GM18868 (cell line): ENCODE measurements at regions not wholly inside any gene's neighbourhood (a gene's known extent, or its start where the extent isn't known, plus 50 kb on each side); places are given as distances from the start of the nearest gene placed in this dataset.
"Not testable (repeated sequence)": the region's sequence is repeated elsewhere in the genome, so short reads cannot be mapped to it uniquely, and the experiment has no call there.

Source experiments
- ATAC-seq: cut with Tn5 transposase; IDR thresholded peaks from one replicate; pipeline ENCODE4 v1.9.1; 2021; ENCODE audit warnings: mild to moderate bottlenecking, moderate library complexity; ENCODE audit not compliant: unreplicated experiment

DNA sequence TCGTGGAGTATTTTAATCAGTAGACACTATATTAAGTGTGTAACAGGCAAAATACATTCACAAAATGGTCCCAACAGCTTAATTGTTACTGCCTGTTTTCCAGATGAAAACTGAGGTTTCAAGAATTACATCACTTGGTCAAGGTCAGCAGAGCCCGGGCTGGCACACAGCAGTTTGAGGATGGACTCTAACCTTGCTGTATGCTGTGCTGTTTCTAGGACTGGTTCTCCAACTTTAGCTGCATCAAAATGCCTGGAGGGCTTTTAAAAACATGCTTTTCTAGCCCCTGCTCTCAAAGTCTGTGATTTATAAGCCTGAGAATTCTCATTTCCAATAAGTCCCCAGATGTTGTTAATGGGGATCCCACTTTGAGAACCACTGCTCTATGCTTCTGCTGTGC, 247.1 kb upstream of the FZD8 start:
- ATAC-seq = no peak

- no peak for ATAC-seq
These were observed 246.3 kb upstream of the FZD8 start for GRCh38 chr10:35888400-35888799.

DNA sequence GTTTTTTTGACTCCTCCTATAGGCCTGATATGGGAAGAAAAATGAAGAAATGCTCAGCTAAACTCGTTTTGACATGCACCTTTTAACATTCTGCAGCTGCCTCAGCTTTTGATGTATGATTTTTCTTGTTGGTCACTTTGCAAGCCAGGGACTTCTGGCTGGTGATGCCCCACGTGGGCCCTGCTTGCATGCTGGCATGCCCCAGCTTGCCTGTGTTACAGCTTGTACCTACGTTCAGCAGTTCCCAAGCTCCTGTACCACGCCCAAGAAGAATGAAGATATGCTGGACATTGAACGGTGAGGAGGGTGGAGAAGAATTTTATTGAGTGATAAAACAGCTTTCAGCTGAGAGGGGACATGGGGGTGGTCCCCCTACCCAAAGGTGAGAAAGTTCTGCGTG, 245.6 kb upstream of the FZD8 start:
- no peak for ATAC-seq

DNA sequence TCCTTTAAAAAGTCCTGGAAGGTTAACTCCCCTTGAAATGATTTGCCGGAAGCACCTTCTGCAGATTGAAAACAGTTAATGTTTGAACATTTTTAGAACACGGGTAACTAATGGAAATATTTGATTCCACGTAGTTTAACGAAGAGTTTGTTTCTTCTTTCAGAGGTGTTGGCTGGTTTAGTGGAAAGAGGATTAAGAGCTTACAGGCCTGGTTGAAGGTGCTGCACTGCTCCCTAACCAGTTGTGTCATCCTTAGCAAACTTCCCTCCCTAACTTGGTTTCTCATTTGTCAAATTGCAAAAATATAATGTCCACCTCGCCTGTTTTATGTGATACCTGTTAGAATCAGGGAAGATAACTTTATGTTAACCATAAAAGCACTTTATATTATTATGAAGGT, 243.0 kb upstream of the FZD8 start:
- no peak for ATAC-seq

- no peak for ATAC-seq
These were observed 242.6 kb upstream of the FZD8 start for GRCh38 chr10:35884657-35885071.

DNA sequence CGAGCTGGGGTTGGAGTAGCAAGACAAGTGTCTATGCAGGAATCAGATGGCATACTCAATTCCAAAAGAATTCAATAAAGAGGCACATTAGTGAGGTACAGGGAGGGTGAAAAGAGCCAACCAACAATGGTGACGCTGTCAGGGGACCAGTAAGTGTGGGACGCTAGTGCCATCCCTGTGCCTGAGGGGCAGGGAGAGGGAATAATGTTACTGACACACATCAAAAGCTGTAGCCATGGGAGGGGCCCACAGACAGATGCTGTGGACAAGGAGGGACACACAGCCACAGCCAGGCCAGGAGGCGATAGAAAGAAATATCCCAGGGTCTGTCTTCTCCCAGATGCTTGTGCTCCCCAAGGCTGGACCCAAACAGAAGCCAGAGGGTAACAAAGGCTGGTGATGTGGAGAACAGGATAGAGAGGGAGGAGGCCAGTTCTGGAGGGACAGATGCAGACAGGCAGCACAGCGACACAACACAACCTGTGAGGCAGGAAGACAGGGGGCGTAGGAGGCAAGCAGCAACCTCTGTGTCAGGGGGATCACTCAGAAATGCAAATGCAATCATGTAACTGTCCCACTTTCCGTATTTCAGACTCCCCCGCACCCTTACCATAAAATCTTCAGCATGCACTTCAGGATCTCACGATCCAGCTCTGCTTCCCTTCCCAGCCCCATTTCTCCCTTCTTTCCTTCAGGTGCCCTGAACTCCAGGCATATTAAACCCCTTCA, 240.5 kb upstream of the FZD8 start:
- ATAC-seq = no peak

DNA sequence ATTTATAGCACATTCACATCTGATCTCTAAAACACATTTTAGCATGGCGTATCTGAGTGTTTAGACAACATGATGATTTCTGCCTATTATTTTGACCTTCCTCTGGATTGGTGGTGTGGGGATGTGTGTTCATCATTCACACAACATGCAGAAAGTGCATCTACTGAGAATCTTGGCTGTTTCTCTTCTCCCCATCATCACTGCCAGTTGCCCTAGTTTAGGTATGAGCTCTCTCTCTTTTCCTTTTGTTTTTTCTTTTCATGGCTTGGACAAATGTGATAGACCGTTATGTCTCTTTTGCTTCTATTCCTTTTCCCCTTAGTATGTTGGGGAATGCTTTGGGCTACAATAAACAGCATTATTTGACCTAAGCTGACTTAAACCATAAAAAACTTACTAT, 239.2 kb upstream of the FZD8 start:
- no peak for ATAC-seq

GRCh38 chr10:35876248-35876647, 234.2 kb upstream of the FZD8 start:
- no peak for ATAC-seq

DNA sequence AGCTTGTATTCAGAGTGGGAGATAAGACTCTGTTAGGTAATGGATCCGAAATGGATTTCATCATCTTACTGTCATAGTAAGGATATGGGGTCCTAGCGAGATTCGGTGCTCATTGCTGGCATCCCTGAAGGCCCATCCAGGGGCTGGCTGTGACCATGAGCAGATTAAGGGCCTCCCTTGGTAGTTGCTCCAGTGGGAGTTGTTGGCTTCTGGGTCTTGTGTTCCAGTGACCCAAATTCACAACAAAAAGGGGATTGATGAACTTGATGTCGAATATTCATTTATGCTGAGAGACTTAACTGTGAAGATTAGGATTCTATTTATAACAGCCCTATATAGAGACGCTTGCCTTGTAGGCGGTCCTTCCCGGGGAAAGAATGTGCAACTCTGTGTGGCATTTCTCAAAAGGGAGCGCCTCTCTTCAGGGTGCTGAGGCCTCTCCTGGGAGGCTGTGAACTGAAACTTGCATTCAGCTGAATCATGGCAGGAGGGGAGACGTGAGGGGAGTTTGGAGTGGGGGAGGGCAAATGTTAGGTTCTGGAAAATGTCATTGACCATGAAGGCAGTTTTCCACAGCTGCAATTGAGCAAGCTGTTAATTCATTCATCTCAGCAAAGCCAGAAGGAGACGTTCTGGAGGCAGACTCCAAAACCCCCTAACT, 233.1 kb upstream of the FZD8 start:
- no peak for ATAC-seq

DNA sequence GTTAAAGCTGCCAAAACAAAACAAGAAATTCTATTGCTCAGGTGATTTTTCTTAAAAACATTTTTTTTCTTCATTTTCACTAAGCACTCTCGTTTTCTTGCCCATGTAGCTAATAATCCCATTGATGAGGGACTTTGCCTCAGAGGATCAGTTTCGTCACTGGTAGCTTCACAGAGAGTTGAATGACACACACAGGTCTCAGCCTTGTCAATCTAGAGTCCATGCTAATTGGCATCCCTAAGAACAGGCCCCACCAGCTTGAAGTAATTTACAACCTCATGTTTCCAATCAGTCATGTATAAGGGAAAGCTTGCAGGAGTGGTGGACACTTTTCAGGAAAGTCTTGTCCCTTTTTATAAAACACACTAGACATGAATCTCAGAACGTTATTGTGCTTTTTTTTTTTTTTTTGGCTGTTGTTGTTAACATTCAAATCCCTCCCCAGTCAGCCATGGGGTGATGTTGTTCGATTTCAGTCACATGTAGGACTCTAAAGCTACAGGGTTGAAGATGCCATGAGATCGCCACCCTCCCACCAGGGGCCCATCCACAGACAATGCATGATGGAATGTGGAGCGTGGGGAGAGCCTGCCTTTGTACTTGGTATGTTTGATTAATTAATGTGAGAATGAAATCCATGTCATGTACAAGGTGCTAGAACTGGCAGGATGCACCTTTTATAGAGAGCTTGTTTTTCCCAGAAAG, 232.4 kb upstream of the FZD8 start:
- ATAC-seq = no peak

GRCh38 chr10:35872671-35873070, 230.6 kb upstream of the FZD8 start:
- ATAC-seq = no peak

- ATAC-seq = no peak
These were observed 228.7 kb upstream of the FZD8 start for GRCh38 chr10:35870665-35871310.

- ATAC-seq = not testable (repeated sequence)
These were observed 216.7 kb upstream of the FZD8 start for GRCh38 chr10:35858676-35859283.

DNA sequence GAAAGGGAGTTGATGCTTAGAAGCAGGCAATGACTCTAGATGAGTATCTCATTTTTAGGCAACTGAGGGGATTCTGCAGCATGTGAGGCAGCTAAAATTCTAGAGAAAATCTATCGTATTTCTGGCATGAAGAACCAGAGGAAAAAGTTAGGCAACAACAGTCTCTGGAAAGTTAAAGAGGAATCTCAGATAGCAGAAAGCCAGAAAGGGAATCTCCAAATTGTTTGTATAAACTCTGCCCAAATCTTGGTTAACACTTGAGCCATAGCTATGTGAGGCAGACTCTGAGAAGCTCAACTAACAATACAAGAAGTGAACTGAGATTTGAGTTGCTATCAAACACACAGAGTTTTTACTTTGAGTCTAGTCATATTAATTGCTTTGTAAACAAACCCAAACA, 215.8 kb upstream of the FZD8 start:
- ATAC-seq = no peak

GRCh38 chr10:35855155-35855947, 213.3 kb upstream of the FZD8 start:
- ATAC-seq = no peak

DNA sequence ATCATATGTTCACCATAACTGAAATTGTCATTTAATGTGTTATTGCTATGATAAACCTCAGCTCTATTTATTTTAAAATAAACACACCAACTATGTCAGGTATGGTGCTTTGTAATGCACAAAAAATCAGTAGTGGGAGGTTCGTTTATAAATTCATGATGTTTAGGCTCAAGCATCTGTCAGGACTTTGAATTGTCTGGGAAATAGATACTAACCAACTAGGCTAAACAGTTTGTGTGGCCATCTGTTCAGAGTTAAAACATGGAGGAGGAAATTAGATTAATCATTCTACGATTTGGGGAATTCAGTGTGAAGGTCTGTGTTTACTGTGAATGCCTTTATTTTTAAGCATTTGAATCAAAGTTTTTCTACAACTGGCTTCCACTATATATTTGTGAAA, 212.6 kb upstream of the FZD8 start:
- no peak for ATAC-seq

DNA sequence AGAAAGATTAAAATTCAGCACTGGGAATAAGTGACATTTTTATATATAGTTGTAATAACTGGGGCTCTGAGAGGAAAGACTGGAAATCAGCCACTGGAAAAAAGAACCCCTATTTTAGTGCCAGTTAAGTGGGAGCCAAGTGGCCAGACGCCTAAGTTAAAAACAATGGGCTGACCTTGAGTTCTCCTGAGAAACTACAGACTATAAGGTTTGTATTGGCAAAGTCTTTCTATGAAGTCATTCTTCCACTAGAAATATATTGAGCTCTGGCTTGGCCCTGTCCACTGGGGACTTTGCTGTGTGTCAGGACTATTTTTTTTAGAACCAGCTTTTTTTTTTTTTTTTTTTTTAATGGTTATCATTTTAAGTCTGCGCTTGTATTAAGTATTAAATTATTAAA, 210.6 kb upstream of the FZD8 start:
- ATAC-seq = no peak

DNA sequence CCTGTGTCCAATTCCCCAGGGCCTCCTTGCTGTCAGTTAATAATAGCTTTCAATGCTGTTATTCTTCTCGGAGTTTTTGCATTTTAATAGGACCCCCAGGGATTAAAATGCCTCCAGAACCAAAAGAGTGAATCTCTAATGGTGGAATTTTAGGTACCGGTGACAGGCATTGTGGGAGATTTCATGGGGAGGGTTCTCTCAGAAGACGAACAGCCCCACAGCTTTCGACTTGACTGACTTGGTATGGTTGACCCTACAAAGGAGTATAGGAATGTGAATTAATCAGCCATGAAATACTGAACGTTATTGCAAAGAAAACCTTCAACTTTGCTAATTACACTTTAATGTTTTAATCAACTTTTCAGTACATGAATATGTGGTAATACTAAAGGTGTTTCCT, 206.3 kb upstream of the FZD8 start:
- no peak for ATAC-seq

DNA sequence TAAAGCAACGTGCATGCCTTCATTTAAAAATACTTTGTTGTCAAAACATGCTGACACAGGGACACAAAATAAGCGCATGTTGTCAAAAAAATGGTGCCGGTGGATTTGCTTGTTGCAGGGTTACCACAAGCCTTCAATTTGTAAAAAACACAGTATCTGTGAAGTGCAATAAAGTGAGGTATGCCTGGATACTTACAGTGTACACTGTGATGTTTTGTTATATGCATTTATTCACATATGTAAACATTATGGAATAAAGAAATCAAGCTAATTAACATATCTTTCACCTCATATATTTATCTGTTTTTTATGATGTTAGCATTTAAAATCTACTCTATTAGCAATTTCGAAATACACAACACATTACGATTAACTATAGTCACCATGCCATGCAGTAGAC, 202.6 kb upstream of the FZD8 start:
- no peak for ATAC-seq

- no peak for ATAC-seq
These were observed 201.6 kb upstream of the FZD8 start for GRCh38 chr10:35843524-35844181.
